Mucosa of rectum (tissue), 2 donors: ENCODE measurements at regions not wholly inside any gene's neighbourhood (a gene's known extent, or its start where the extent isn't known, plus 50 kb on each side); places are given as distances from the start of the nearest gene placed in this dataset.

Source experiments
- H3K27ac ChIP-seq, 2 donors: one replicate each; pipeline ENCODE4 v1.7.0; 2013; ENCODE audit warnings: inconsistent platforms in 2 of 2, low read depth in 2 of 2, low read length in 2 of 2
- H3K27me3 ChIP-seq, 2 donors: one replicate each; pipeline ENCODE4 v1.7.0; 2013; ENCODE audit warnings: low read length in 2 of 2; ENCODE audit not compliant: control insufficient read depth in 2 of 2, insufficient read depth in 2 of 2
- H3K36me3 ChIP-seq, 2 donors: one replicate each; pipeline ENCODE4 v1.7.0; 2013; ENCODE audit warnings: low read length in 2 of 2; ENCODE audit not compliant: control insufficient read depth in 2 of 2, insufficient read depth in 2 of 2
- H3K4me1 ChIP-seq, 2 donors: one replicate each; pipeline ENCODE4 v1.7.0; 2013; ENCODE audit warnings: low read length in 2 of 2, mild to moderate bottlenecking in 1 of 2; ENCODE audit not compliant: control insufficient read depth in 2 of 2, insufficient read depth in 2 of 2
- H3K4me3 ChIP-seq, 2 donors: one replicate each; pipeline ENCODE4 v1.7.0; 2013; ENCODE audit warnings: low read length in 2 of 2
- H3K9ac ChIP-seq, 2 donors: one replicate each; pipeline ENCODE4 v1.7.0; 2013; ENCODE audit warnings: low read length in 2 of 2, low read depth in 1 of 2, mild to moderate bottlenecking in 1 of 2
- H3K9me3 ChIP-seq, 2 donors: one replicate each; pipeline ENCODE4 v1.7.0; 2013; ENCODE audit warnings: low read length in 2 of 2; ENCODE audit not compliant: control insufficient read depth in 2 of 2
- donor health status: healthy.
- donor health status: Normal muscosa, but diverticular disease.

GRCh38 chr14:76314521-76315034 lies 61.4 kb upstream of the ESRRB start:
- Histone ChIP-seq H3K27ac (no peak overlapping the region), H3K9me3 (no peaks in the 10 kb centered on the region), H3K27me3 (peaks cover 0 to 21% of the 10 kb centered on the region in 2 donors), H3K36me3 (no peaks in the 10 kb centered on the region), H3K4me3 (no peak overlapping the region), H3K4me1 (no peaks in the 10 kb centered on the region), H3K9ac (no peak overlapping the region)

- Histone ChIP-seq H3K9ac (no peak overlapping the region), H3K4me3 (no peak overlapping the region), H3K9me3 (no peaks in the 10 kb centered on the region), H3K36me3 (no peaks in the 10 kb centered on the region), H3K27me3 (peaks cover 0 to 3% of the 10 kb centered on the region in 2 donors), H3K4me1 (no peaks in the 10 kb centered on the region), H3K27ac (no peak overlapping the region)
Observed at GRCh38 chr14:76320486-76320885, 55.5 kb upstream of the ESRRB start.

GRCh38 chr14:76320975-76321374 lies 55.0 kb upstream of the ESRRB start:
- no peaks in the 10 kb centered on the region for H3K4me1 ChIP-seq
- peaks cover 0 to 3% of the 10 kb centered on the region in 2 donors for H3K27me3 ChIP-seq
- no peak overlapping the region for H3K9ac ChIP-seq
- H3K4me3 ChIP-seq, result no peak overlapping the region
- H3K36me3 ChIP-seq, result no peaks in the 10 kb centered on the region
- H3K27ac ChIP-seq, result no peak overlapping the region
- no peaks in the 10 kb centered on the region for H3K9me3 ChIP-seq

DNA sequence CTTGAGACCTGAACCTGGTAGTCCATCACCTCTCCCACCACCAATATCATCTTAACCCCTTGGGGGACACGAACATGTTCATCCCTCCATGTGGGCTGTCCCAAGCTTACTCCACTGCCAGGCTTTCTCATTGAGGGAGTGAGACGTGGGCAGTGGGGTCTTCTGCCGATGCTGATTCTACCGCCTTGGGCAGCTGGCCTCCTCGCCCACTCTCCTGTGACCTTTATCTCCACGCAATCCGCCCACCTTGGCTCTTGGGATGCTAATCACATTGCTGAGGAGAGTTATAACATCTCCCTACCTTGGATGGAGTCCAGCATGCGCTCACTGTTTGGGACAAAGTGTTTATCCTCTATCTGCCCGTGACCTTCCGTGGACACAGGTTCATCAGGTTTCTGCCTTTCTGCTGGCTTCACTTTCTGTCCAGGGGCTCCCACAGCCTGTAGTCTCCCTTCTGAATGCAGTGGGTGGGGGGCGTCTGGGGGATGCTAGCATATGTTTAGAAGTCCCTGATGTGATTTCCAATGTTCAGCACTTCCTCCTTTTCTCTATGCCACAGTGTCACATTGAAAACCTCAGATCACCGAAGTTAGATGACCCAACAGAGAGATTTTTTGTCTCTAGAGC lies 53.2 kb upstream of the ESRRB start:
- no peak overlapping the region for H3K4me3 ChIP-seq

DNA sequence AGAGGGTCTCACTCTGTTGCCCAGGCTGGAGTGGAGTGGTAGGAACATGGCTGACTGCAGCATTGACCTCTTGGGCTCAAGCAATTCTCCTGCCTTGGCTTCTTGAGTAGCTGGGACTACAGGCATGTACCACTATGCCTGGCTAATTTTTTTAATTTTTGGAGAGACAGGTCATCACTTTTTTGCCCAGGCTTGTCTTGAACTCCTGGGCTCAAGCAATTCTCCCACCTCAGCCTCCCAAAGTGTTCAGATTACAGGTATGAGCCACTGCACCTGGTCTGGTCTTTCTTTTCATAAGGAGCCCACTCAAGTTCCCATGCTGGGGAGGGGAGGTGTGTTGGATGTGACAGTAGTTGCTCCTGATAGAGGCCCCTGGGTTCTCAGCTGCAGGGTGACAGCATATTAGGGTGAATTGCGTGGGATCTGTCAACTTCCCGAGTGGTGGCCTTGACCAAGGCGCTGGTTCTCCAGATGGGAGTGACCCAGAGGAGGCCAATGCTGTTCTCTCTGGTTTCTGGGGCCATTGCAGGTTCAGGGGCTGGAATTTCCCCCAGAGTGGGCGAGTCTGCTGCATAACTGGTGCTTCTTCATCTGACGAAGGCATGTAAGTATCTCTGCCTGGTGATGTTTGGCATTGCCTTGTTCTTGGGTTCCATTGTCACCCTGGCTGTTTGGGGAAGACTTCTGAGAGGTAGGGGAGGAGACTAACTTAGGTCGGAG lies 52.4 kb upstream of the ESRRB start:
- H3K9ac ChIP-seq, result no peak overlapping the region
- H3K27ac ChIP-seq, result no peak overlapping the region
- H3K4me3 ChIP-seq, result no peak overlapping the region
- no peaks in the 10 kb centered on the region for H3K9me3 ChIP-seq
- no peaks in the 10 kb centered on the region for H3K36me3 ChIP-seq
- H3K27me3 ChIP-seq, result peaks cover under 1 to 5% of the 10 kb centered on the region in 2 donors
- no peaks in the 10 kb centered on the region for H3K4me1 ChIP-seq

More for the DNA sequence above, 53.2 kb upstream of the ESRRB start:
- Histone ChIP-seq H3K9ac (no peak overlapping the region), H3K27me3 (peaks cover 0 to 3% of the 10 kb centered on the region in 2 donors), H3K4me1 (no peaks in the 10 kb centered on the region), H3K36me3 (no peaks in the 10 kb centered on the region), H3K27ac (no peak overlapping the region), H3K9me3 (no peaks in the 10 kb centered on the region)

DNA sequence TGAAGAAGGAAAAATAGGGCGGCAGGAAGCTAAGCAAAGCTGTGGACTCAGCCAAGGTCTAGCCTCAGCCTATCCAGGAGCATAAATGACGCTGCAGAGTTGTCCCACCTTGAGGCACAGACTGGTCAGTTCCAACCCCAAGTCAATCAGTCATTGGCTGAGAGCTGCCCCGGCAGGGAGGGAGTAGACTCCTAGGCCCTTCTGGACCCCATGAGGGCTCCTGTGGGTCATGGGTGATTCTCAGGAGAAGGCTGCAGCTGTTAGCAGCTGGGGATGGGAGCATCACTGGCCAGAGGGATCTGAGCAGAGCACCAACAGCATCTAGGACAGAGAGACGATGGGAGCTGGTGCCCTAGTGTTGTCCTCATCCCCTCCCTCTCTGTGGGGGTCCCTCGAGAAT lies 51.8 kb upstream of the ESRRB start:
- Histone ChIP-seq H3K27ac (no peak overlapping the region), H3K4me3 (no peak overlapping the region), H3K36me3 (no peaks in the 10 kb centered on the region), H3K9me3 (no peaks in the 10 kb centered on the region), H3K4me1 (no peaks in the 10 kb centered on the region), H3K9ac (no peak overlapping the region), H3K27me3 (peaks cover 4 to 8% of the 10 kb centered on the region in 2 donors)
